Endodermal cell (in vitro differentiated cells): ENCODE measurements at regions not wholly inside any gene's neighbourhood (a gene's known extent, or its start where the extent isn't known, plus 50 kb on each side); places are given as distances from the start of the nearest gene placed in this dataset.

Source experiments
- DNase-seq: peaks from one replicate; pipeline ENCODE4 v3.0.0-alpha.2; 2017
- H3K27ac ChIP-seq: 2 replicates; pipeline ENCODE4 v1.5.1; 2013; ENCODE audit warnings: mild to moderate bottlenecking, low read depth, low read length, moderate library complexity
- H3K27me3 ChIP-seq: 2 replicates; pipeline ENCODE4 v1.6.1; 2013; ENCODE audit warnings: mild to moderate bottlenecking, low read length, moderate library complexity; ENCODE audit not compliant: insufficient read depth, control insufficient read depth, poor library complexity, severe bottlenecking
- H3K36me3 ChIP-seq: 2 replicates; pipeline ENCODE4 v1.7.0; 2013; ENCODE audit warnings: mild to moderate bottlenecking, low read length, moderate library complexity; ENCODE audit not compliant: control insufficient read depth, insufficient read depth
- H3K4me1 ChIP-seq: one replicate; pipeline ENCODE4 v1.7.0; 2013; ENCODE audit warnings: low read length; ENCODE audit not compliant: control insufficient read depth, insufficient read depth
- H3K4me3 ChIP-seq: 2 replicates; pipeline ENCODE4 v1.5.1; 2013; ENCODE audit warnings: mild to moderate bottlenecking, low read length, moderate library complexity
- H3K9ac ChIP-seq: 2 replicates; pipeline ENCODE4 v1.6.1; 2013; ENCODE audit warnings: mild to moderate bottlenecking, low read length, moderate library complexity; ENCODE audit not compliant: poor library complexity, severe bottlenecking; ENCODE audit errors: extremely low read depth
- H3K9me3 ChIP-seq: 2 replicates; pipeline ENCODE4 v1.6.1; 2013; ENCODE audit warnings: mild to moderate bottlenecking, low read length, moderate library complexity; ENCODE audit not compliant: control insufficient read depth
- H3K27ac Mint-ChIP-seq: 2 replicates; pipeline ENCODE4 v1.8.0; 2020; ENCODE audit warnings: mixed read lengths
- H3K27me3 Mint-ChIP-seq: 2 replicates; pipeline ENCODE4 v1.8.0; 2021; ENCODE audit warnings: mild to moderate bottlenecking, mixed read lengths; ENCODE audit not compliant: insufficient read depth
- H3K36me3 Mint-ChIP-seq: 2 replicates; pipeline ENCODE4 v1.8.0; 2020; ENCODE audit warnings: low read depth, mixed read lengths
- H3K4me1 Mint-ChIP-seq: 2 replicates; pipeline ENCODE4 v1.8.0; 2020; ENCODE audit warnings: mixed read lengths
- H3K4me3 Mint-ChIP-seq: 2 replicates; pipeline ENCODE4 v1.8.0; 2020; ENCODE audit warnings: mild to moderate bottlenecking, moderate library complexity, mixed read lengths
- H3K9me3 Mint-ChIP-seq: 2 replicates; pipeline ENCODE4 v1.8.0; 2020; ENCODE audit warnings: mild to moderate bottlenecking, mixed read lengths
- WGBS, 2 experiments: methylation state at CpG; one replicate each; pipeline versions ENCODE4 v1.1.5 to v1.1.7; 2013; ENCODE audit warnings: missing lambda C conversion rate in 2 of 2, mixed read lengths in 1 of 2; ENCODE audit not compliant: insufficient coverage in 1 of 2, insufficient read length in 1 of 2; 5-methylcytosine and 5-hydroxymethylcytosine counted together
- TF ChIP-seq, protein P1 (sequence below): fragments of 200-600 bp; sonication (generic); conservative IDR thresholded peaks from 2 replicates; pipeline ENCODE4 v1.5.0; 2021; ENCODE audit warnings: antibody characterized with exemption, mild to moderate bottlenecking

- Histone ChIP-seq H3K4me3 (no peak overlapping the region), H3K27ac (no peak overlapping the region), H3K9me3 (no peaks in the 10 kb centered on the region), H3K27me3 (no peaks in the 10 kb centered on the region), H3K9ac (no peak overlapping the region), H3K36me3 (no peaks in the 10 kb centered on the region), H3K4me1 (peaks cover 4% of the 10 kb centered on the region)
- Mint-ChIP-seq H3K36me3 (no peaks in the 10 kb centered on the region), H3K4me3 (no peak overlapping the region), H3K9me3 (no peaks in the 10 kb centered on the region), H3K4me1 (peaks cover 10% of the 10 kb centered on the region), H3K27ac (no peak overlapping the region), H3K27me3 (peaks cover 4% of the 10 kb centered on the region)
- TF ChIP-seq, protein P1, sequence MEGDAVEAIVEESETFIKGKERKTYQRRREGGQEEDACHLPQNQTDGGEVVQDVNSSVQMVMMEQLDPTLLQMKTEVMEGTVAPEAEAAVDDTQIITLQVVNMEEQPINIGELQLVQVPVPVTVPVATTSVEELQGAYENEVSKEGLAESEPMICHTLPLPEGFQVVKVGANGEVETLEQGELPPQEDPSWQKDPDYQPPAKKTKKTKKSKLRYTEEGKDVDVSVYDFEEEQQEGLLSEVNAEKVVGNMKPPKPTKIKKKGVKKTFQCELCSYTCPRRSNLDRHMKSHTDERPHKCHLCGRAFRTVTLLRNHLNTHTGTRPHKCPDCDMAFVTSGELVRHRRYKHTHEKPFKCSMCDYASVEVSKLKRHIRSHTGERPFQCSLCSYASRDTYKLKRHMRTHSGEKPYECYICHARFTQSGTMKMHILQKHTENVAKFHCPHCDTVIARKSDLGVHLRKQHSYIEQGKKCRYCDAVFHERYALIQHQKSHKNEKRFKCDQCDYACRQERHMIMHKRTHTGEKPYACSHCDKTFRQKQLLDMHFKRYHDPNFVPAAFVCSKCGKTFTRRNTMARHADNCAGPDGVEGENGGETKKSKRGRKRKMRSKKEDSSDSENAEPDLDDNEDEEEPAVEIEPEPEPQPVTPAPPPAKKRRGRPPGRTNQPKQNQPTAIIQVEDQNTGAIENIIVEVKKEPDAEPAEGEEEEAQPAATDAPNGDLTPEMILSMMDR, result no peak
- DNase-seq, result no peak
- 98% methylated on average over 3 of the region's 3 CpGs; no CpG with 5 or more reads in 1 of the 2 experiments for WGBS, 2 experiments
Measured at GRCh38 chr1:95321531-95321930, 87.5 kb downstream of the RWDD3 start.

- Histone ChIP-seq H3K9ac (no peak overlapping the region), H3K36me3 (no peaks in the 10 kb centered on the region), H3K4me3 (no peak overlapping the region), H3K27me3 (no peaks in the 10 kb centered on the region), H3K27ac (peak overlapping the region; percentile 33), H3K9me3 (no peaks in the 10 kb centered on the region), H3K4me1 (peaks cover 4% of the 10 kb centered on the region)
- Mint-ChIP-seq H3K27ac (no peak overlapping the region), H3K9me3 (no peaks in the 10 kb centered on the region), H3K27me3 (peaks cover 1% of the 10 kb centered on the region), H3K36me3 (no peaks in the 10 kb centered on the region), H3K4me3 (no peak overlapping the region), H3K4me1 (peaks cover 10% of the 10 kb centered on the region)
- WGBS, 2 experiments, result 73% methylated on average over 1 of the region's 1 CpG; no CpG with 5 or more reads in 1 of the 2 experiments
- TF ChIP-seq, protein P1, result no peak
- no peak for DNase-seq
Measured at GRCh38 chr1:95323123-95323522, 89.1 kb downstream of the RWDD3 start.

- Mint-ChIP-seq H3K27ac (no peak overlapping the region), H3K9me3 (no peaks in the 10 kb centered on the region), H3K4me1 (peaks cover 10% of the 10 kb centered on the region), H3K4me3 (no peak overlapping the region), H3K36me3 (no peaks in the 10 kb centered on the region), H3K27me3 (no peaks in the 10 kb centered on the region)
- Histone ChIP-seq H3K27me3 (no peaks in the 10 kb centered on the region), H3K9me3 (no peaks in the 10 kb centered on the region), H3K4me3 (no peak overlapping the region), H3K9ac (no peak overlapping the region), H3K27ac (no peak overlapping the region), H3K36me3 (no peaks in the 10 kb centered on the region), H3K4me1 (peaks cover 4% of the 10 kb centered on the region)
- no peak for DNase-seq
- TF ChIP-seq, protein P1, result no peak
- 95 to 100% methylated on average over 4 of the region's 4 CpGs for WGBS, 2 experiments
Measured at GRCh38 chr1:95325349-95325748, 91.3 kb downstream of the RWDD3 start.
